ENCODE measurements at regions not wholly inside any gene's neighbourhood (a gene's known extent, or its start where the extent isn't known, plus 50 kb on each side); places are given as distances from the start of the nearest gene placed in this dataset.

- no peak for DNase-seq (ENCODE audit: insufficient read length)
- no peak for TF ChIP-seq POLR2A (IDR thresholded peaks at IDR 0.05; ENCODE audit: low read depth, low read length)
- TF ChIP-seq POLR2AphosphoS5 (IDR thresholded peaks at IDR 0.05; ENCODE audit: low read depth, low read length): no peak
- no peak for TF ChIP-seq TAF1 (IDR thresholded peaks at IDR 0.05; ENCODE audit: borderline replicate concordance, low read depth, low read length)
- no peak for FAIRE-seq
Observed at GRCh38 chr4:95959633-95960032, 119.7 kb downstream of the PDHA2 start.

- no peak for TF ChIP-seq POLR2AphosphoS5 (IDR thresholded peaks at IDR 0.05; ENCODE audit: low read depth, low read length)
- TF ChIP-seq TAF1 (IDR thresholded peaks at IDR 0.05; ENCODE audit: borderline replicate concordance, low read depth, low read length): no peak
- TF ChIP-seq POLR2A (IDR thresholded peaks at IDR 0.05; ENCODE audit: low read depth, low read length): no peak
- FAIRE-seq: no peak
- DNase-seq (ENCODE audit: insufficient read length): no peak
Observed at GRCh38 chr4:95963456-95963855, 123.6 kb downstream of the PDHA2 start.

GRCh38 chr4:95979961-95980876, 140.3 kb downstream of the PDHA2 start:
- FAIRE-seq (no peak), DNase-seq (ENCODE audit: insufficient read length) (no peak)
- TF ChIP-seq POLR2A (IDR thresholded peaks at IDR 0.05; ENCODE audit: low read depth, low read length): no peak
- TF ChIP-seq POLR2AphosphoS5 (IDR thresholded peaks at IDR 0.05; ENCODE audit: low read depth, low read length): no peak
- TF ChIP-seq TAF1 (IDR thresholded peaks at IDR 0.05; ENCODE audit: borderline replicate concordance, low read depth, low read length): no peak

DNA sequence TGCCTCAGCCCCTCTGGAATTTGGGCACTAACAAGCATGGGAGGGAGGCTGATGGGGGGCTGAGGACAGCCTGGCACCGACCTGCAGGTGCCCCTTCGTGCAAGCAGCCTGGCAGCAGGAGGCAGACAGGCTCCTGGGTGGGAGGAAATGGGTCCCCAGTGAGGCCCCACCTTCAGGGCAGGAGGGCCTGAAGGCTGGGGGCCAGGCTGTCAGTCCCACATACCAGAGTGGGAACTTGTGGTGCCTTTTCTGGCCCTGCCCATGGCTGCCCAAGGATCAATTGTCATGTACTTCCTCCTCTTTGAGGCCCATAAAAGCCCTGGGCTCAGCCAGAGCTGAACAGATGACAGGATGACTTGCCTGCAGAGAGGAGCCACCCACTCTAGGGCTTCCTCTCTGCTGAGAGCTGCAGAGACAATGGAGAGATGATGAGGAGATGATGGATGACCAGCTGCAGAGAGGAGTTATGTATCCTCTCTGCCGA, 141.0 kb downstream of the PDHA2 start:
- FAIRE-seq (no peak), DNase-seq (ENCODE audit: insufficient read length) (no peak)
- no peak for TF ChIP-seq POLR2A (IDR thresholded peaks at IDR 0.05; ENCODE audit: low read depth, low read length)
- no peak for TF ChIP-seq TAF1 (IDR thresholded peaks at IDR 0.05; ENCODE audit: borderline replicate concordance, low read depth, low read length)
- no peak for TF ChIP-seq POLR2AphosphoS5 (IDR thresholded peaks at IDR 0.05; ENCODE audit: low read depth, low read length)

DNA sequence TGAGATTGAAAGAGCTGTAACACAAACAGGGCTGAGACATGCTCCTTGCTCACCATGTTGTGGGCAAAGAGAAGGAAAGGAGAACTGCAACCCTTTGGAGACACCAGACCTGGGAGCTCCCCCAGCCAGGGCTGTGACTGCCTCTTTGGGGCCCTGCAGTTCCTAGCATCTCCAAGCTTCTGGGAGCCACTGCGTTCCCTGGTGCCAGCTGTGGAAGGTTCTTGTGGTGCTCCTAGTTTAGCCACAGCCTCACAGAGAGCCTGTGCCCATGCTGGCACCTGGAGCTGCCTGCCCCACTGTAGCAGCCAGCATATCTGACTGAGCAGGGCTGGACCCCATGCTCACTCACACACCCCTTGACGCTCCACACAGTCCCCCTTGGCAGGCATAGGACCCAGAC, 141.7 kb downstream of the PDHA2 start:
- DNase-seq (ENCODE audit: insufficient read length) (no peak), FAIRE-seq (no peak)
- no peak for TF ChIP-seq POLR2A (IDR thresholded peaks at IDR 0.05; ENCODE audit: low read depth, low read length)
- TF ChIP-seq TAF1 (IDR thresholded peaks at IDR 0.05; ENCODE audit: borderline replicate concordance, low read depth, low read length): no peak
- TF ChIP-seq POLR2AphosphoS5 (IDR thresholded peaks at IDR 0.05; ENCODE audit: low read depth, low read length): no peak

DNA sequence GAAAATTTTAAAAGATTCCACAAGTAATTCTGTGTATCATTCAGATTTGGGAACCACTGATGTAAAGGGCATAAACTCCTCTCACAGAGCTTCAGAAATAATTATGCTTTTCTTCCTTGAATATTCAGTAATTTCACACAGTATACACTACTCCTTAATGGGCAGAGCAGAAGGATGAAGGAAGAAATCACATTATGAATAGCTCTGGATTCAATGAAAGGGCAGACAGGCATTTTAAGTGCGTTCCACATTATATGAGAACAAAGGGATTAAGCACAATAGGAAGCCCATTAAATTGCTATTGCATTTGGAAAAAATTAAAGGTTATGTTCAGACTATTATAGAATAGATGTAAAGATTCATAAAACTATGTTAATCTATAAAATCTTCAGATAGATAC, 142.6 kb downstream of the PDHA2 start:
- TF ChIP-seq POLR2AphosphoS5 (IDR thresholded peaks at IDR 0.05; ENCODE audit: low read depth, low read length) (no peak), POLR2A (IDR thresholded peaks at IDR 0.05; ENCODE audit: low read depth, low read length) (no peak), TAF1 (IDR thresholded peaks at IDR 0.05; ENCODE audit: borderline replicate concordance, low read depth, low read length) (no peak)
- FAIRE-seq (no peak), DNase-seq (ENCODE audit: insufficient read length) (no peak)

DNA sequence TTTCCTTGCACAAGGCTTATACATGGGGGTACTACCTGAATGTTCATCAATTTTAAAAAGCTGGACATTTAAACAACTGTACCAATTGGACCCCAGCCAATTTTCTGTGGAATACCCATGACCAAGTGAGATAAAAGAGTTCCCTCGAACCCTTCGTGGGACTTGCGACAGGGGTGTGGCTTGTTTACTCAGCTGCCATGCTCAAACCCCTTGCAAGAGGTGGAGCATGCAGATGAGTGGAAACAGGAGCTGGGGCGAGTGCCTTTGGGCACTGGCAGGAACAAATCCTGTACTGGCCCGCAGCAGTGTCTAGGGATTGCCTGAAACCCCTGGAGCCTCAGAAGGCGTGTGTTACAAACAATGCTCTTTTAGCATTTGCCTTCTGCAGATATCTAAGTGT, 144.2 kb downstream of the PDHA2 start:
- no peak for DNase-seq (ENCODE audit: insufficient read length)
- TF ChIP-seq POLR2AphosphoS5 (IDR thresholded peaks at IDR 0.05; ENCODE audit: low read depth, low read length): no peak
- TF ChIP-seq TAF1 (IDR thresholded peaks at IDR 0.05; ENCODE audit: borderline replicate concordance, low read depth, low read length): no peak
- no peak for TF ChIP-seq POLR2A (IDR thresholded peaks at IDR 0.05; ENCODE audit: low read depth, low read length)
- no peak for FAIRE-seq

DNA sequence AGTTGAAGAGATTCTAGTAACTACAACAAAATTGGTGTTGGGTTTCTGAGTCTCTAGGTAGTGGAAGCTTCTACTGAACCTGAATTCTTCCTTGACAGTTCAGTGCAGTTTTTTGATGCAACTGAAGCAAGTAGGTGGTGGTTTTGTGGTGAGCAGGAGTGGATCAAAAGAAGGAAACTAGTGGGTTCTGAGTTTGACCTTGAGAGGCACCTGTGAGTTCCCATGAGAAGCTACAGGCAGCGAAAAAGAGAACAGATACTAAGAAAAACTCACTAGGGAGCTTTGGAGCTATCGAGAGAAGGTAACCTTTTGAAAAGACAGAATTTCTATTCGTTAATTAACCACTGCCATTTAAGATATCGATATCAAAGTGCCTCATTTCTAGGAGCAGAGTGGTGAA, 145.2 kb downstream of the PDHA2 start:
- no peak for DNase-seq (ENCODE audit: insufficient read length)
- FAIRE-seq: no peak
- TF ChIP-seq POLR2A (IDR thresholded peaks at IDR 0.05; ENCODE audit: low read depth, low read length) (no peak), TAF1 (IDR thresholded peaks at IDR 0.05; ENCODE audit: borderline replicate concordance, low read depth, low read length) (no peak), POLR2AphosphoS5 (IDR thresholded peaks at IDR 0.05; ENCODE audit: low read depth, low read length) (no peak)

DNA sequence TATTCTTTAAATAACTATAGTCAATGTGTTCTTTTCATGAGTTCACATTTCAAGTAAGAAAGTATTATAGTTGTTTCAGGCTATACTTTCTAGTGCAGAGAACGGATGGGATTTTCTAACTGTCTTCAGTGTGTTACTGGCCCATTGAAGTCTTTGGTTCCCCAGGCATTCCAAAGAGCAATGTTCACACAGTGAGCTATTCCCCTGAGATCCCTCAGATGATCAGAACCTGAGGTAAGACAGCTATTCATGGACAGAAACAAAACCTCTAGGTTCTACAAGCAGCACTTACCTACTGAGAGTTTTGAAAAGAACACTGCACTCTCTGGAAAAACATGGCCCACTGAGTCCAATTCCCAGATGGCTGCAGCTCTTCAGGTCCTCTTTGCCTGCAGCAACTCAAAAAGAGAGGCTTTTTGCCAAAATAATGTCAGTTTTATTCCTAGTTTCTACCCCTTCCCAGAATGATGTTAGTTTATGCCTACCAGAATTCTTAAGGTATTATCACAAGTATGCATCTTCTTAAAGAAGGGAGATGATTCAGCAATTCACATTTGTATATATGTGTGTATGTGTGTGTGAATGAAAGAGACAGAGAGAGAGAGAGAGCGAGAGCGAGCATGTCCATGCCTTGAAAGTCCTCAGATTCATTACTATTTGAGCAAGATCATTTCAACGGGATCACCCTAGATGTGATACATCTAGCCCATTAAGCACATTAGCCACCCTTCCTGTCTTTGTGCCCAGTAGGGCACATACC, 146.1 kb downstream of the PDHA2 start:
- no peak for TF ChIP-seq POLR2AphosphoS5 (IDR thresholded peaks at IDR 0.05; ENCODE audit: low read depth, low read length)
- no peak for TF ChIP-seq TAF1 (IDR thresholded peaks at IDR 0.05; ENCODE audit: borderline replicate concordance, low read depth, low read length)
- TF ChIP-seq POLR2A (IDR thresholded peaks at IDR 0.05; ENCODE audit: low read depth, low read length): no peak
- FAIRE-seq: no peak
- no peak for DNase-seq (ENCODE audit: insufficient read length)

GRCh38 chr4:95987851-95988250, 148.0 kb downstream of the PDHA2 start:
- FAIRE-seq: no peak

GRCh38 chr4:95998311-95998710, 158.4 kb downstream of the PDHA2 start:
- no peak for FAIRE-seq
- no peak for TF ChIP-seq TAF1 (IDR thresholded peaks at IDR 0.05; ENCODE audit: borderline replicate concordance, low read depth, low read length)
- TF ChIP-seq POLR2A (IDR thresholded peaks at IDR 0.05; ENCODE audit: low read depth, low read length): no peak
- no peak for DNase-seq (ENCODE audit: insufficient read length)

More at GRCh38 chr4:95987851-95988250, 148.0 kb downstream of the PDHA2 start:
- no peak for DNase-seq (ENCODE audit: insufficient read length)
- TF ChIP-seq POLR2A (IDR thresholded peaks at IDR 0.05; ENCODE audit: low read depth, low read length): no peak
- no peak for TF ChIP-seq POLR2AphosphoS5 (IDR thresholded peaks at IDR 0.05; ENCODE audit: low read depth, low read length)
